ENCODE measurements at regions not wholly inside any gene's neighbourhood (a gene's known extent, or its start where the extent isn't known, plus 50 kb on each side); places are given as distances from the start of the nearest gene placed in this dataset.

DNA sequence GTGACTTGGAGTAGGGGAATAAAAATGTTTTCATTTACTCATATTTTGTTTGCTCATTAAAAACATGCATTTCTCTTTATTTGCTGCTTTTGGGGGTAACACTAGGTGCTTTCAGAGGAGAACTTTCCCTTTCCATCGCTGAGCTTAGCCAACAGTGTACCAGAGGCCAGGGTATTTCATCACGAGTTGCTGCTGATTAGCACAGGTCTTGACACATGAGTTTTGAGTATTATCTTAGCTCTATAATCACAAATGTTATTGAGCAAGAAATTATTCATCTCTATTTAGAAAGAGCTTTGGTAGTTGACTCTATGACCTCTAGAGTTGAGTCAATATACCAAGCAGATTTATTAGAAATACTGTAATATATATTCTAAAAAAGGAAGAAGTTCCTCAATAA, 375.9 kb downstream of the NXPH1 start:
- TF ChIP-seq, protein P1, sequence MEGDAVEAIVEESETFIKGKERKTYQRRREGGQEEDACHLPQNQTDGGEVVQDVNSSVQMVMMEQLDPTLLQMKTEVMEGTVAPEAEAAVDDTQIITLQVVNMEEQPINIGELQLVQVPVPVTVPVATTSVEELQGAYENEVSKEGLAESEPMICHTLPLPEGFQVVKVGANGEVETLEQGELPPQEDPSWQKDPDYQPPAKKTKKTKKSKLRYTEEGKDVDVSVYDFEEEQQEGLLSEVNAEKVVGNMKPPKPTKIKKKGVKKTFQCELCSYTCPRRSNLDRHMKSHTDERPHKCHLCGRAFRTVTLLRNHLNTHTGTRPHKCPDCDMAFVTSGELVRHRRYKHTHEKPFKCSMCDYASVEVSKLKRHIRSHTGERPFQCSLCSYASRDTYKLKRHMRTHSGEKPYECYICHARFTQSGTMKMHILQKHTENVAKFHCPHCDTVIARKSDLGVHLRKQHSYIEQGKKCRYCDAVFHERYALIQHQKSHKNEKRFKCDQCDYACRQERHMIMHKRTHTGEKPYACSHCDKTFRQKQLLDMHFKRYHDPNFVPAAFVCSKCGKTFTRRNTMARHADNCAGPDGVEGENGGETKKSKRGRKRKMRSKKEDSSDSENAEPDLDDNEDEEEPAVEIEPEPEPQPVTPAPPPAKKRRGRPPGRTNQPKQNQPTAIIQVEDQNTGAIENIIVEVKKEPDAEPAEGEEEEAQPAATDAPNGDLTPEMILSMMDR (IDR thresholded peaks at IDR 0.05): no peak
- DNase-seq (ENCODE audit: low spot score): no peak

GRCh38 chr7:8817448-8818036, 384.1 kb downstream of the NXPH1 start:
- H3K27ac ChIP-seq: no peak overlapping the region
- no peaks in the 10 kb centered on the region for H3K27me3 ChIP-seq
- TF ChIP-seq, protein P1 (IDR thresholded peaks at IDR 0.05): no peak
- no peak for DNase-seq (ENCODE audit: low spot score)
- no peaks in the 10 kb centered on the region for H3K9me3 ChIP-seq
- H3K4me3 ChIP-seq: no peak overlapping the region
- no peaks in the 10 kb centered on the region for H3K36me3 ChIP-seq
- no peaks in the 10 kb centered on the region for H3K4me1 ChIP-seq

More for the DNA sequence above, 375.9 kb downstream of the NXPH1 start:
- H3K9me3 ChIP-seq: no peaks in the 10 kb centered on the region
- H3K36me3 ChIP-seq: no peaks in the 10 kb centered on the region
- H3K4me3 ChIP-seq: no peak overlapping the region
- H3K27ac ChIP-seq: no peak overlapping the region
- no peaks in the 10 kb centered on the region for H3K4me1 ChIP-seq
- H3K27me3 ChIP-seq: no peaks in the 10 kb centered on the region

GRCh38 chr7:8818406-8818805, 385.0 kb downstream of the NXPH1 start:
- Histone ChIP-seq H3K9me3 (no peaks in the 10 kb centered on the region), H3K27ac (no peak overlapping the region), H3K4me1 (no peaks in the 10 kb centered on the region), H3K36me3 (no peaks in the 10 kb centered on the region), H3K27me3 (no peaks in the 10 kb centered on the region), H3K4me3 (no peak overlapping the region)
- no peak for DNase-seq (ENCODE audit: low spot score)
- TF ChIP-seq, protein P1 (IDR thresholded peaks at IDR 0.05): no peak

- Histone ChIP-seq H3K27ac (no peak overlapping the region), H3K4me1 (no peaks in the 10 kb centered on the region), H3K9me3 (no peaks in the 10 kb centered on the region), H3K4me3 (no peak overlapping the region), H3K27me3 (no peaks in the 10 kb centered on the region), H3K36me3 (no peaks in the 10 kb centered on the region)
- DNase-seq (ENCODE audit: low spot score): no peak
- TF ChIP-seq, protein P1 (IDR thresholded peaks at IDR 0.05): no peak
These were observed 389.2 kb downstream of the NXPH1 start for GRCh38 chr7:8822595-8822994.

DNA sequence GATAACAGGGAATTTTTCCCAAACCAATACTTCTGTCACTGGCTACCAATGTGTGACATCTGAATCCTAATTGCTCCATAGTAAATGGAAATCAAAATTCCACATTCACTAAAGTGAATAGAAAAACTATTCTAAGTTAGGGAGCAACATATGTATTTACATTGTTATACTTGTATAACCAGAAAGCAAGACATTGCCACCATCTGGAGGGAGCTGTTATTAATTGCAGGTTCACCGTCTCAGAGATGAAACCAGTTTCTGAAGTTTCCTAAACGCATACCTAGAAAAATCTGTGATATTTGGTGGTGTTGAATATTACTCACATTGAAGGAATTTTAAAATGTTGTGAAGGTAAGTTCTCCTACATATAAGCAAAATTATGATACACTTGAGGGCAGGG, 390.1 kb downstream of the NXPH1 start:
- Histone ChIP-seq H3K27me3 (no peaks in the 10 kb centered on the region), H3K36me3 (no peaks in the 10 kb centered on the region), H3K4me1 (no peaks in the 10 kb centered on the region)

More for the DNA sequence above, 390.1 kb downstream of the NXPH1 start:
- TF ChIP-seq, protein P1 (IDR thresholded peaks at IDR 0.05): no peak
- DNase-seq (ENCODE audit: low spot score): no peak
- Histone ChIP-seq H3K27ac (no peak overlapping the region), H3K4me3 (no peak overlapping the region), H3K9me3 (no peaks in the 10 kb centered on the region)

Measured in right atrium auricular region (tissue), 2 donors.